H1 (cell line): ENCODE measurements at regions not wholly inside any gene's neighbourhood (a gene's known extent, or its start where the extent isn't known, plus 50 kb on each side); places are given as distances from the start of the nearest gene placed in this dataset.

Experiments
- CTCF ChIA-PET: fragments of 300-600 bp; sonication (Branson Sonifier 250); formaldehyde crosslinking; loops from one replicate; lab custom pipeline; 2021; ENCODE audit not compliant: partially characterized antibody; lab: Charles Lee
- POLR2A ChIA-PET: fragments of 300-600 bp; sonication (Branson Sonifier 250); formaldehyde crosslinking; loops from one replicate; lab custom pipeline; 2021; ENCODE audit warnings: inconsistent platforms; ENCODE audit not compliant: partially characterized antibody; lab: Charles Lee
- DNase-seq, 2 experiments: peaks; one replicate each; pipeline versions ENCODE4 v3.0.0 to v3.0.0-alpha.2; 2010 to 2022; ENCODE audit warnings: low spot score in 2 of 2, low read depth in 1 of 2, mixed read lengths in 1 of 2
- FAIRE-seq: peaks from 2 replicates; lab custom pipeline; 2011; peaks lifted over from hg19 to GRCh38; lab: Jason Lieb, UNC
- H2AFZ ChIP-seq: 2 replicates; pipeline ENCODE4 v1.8.1; 2012; ENCODE audit warnings: low read length, inconsistent platforms
- H2AK5ac ChIP-seq: 2 replicates; pipeline ENCODE4 v1.6.1; 2013; ENCODE audit warnings: low read depth, low read length
- H2BK120ac ChIP-seq: replicated peaks from 2 replicates; pipeline ENCODE3; 2013; ENCODE audit warnings: low read depth, low read length, inconsistent platforms
- H2BK12ac ChIP-seq: 2 replicates; pipeline ENCODE4 v1.6.1; 2013; ENCODE audit warnings: low read depth, low read length
- H2BK15ac ChIP-seq: 2 replicates; pipeline ENCODE4 v1.6.1; 2013; ENCODE audit warnings: low read length
- H2BK20ac ChIP-seq: 2 replicates; pipeline ENCODE4 v1.6.1; 2013; ENCODE audit warnings: low read length
- H2BK5ac ChIP-seq: 2 replicates; pipeline ENCODE4 v1.6.1; 2013; ENCODE audit warnings: low read depth, low read length
- H3K14ac ChIP-seq: 2 replicates; pipeline ENCODE4 v1.6.1; 2013; ENCODE audit warnings: inconsistent platforms; ENCODE audit not compliant: insufficient read length
- H3K18ac ChIP-seq: 2 replicates; pipeline ENCODE4 v1.6.1; 2013; ENCODE audit warnings: low read length; ENCODE audit errors: extremely low read depth
- H3K23ac ChIP-seq: 2 replicates; pipeline ENCODE4 v1.6.1; 2013; ENCODE audit warnings: inconsistent platforms; ENCODE audit not compliant: insufficient read length
- H3K23me2 ChIP-seq: 2 replicates; pipeline ENCODE4 v1.6.1; 2013; ENCODE audit warnings: low read depth, low read length
- H3K27ac ChIP-seq: 2 replicates; pipeline ENCODE4 v1.6.1; 2011; ENCODE audit warnings: low read depth, low read length, inconsistent platforms
- H3K27me3 ChIP-seq, 4 experiments: replicated peaks in 1 of 4; 1 replicate in 1 of 4; 2 replicates in 3 of 4; pipeline versions ENCODE4 v1.6.1 to v1.8.1; 2011 to 2013; ENCODE audit warnings: low read length in 3 of 4, mild to moderate bottlenecking in 3 of 4, inconsistent platforms in 2 of 4, mixed read lengths in 2 of 4, moderate library complexity in 1 of 4; ENCODE audit not compliant: control insufficient read depth in 3 of 4, insufficient read depth in 3 of 4; ENCODE audit errors: extremely low read depth in 1 of 4
- H3K36me3 ChIP-seq, 4 experiments: 2 replicates each; pipeline versions ENCODE4 v1.6.1 to v1.8.1; 2011 to 2013; ENCODE audit warnings: mild to moderate bottlenecking in 4 of 4, low read length in 3 of 4, moderate library complexity in 2 of 4, control low read depth in 1 of 4, inconsistent platforms in 1 of 4; ENCODE audit not compliant: insufficient read depth in 4 of 4, control insufficient read depth in 2 of 4
- H3K4ac ChIP-seq: replicated peaks from 2 replicates; pipeline ENCODE3; 2013; ENCODE audit warnings: low read length, low read depth, mixed read lengths, inconsistent platforms; ENCODE audit not compliant: insufficient read length
- H3K4me1 ChIP-seq, 4 experiments: replicated peaks in 1 of 4; 1 replicate in 1 of 4; 2 replicates in 3 of 4; pipeline versions ENCODE4 v1.6.1 to v1.8.1; 2011 to 2013; ENCODE audit warnings: low read length in 3 of 4, inconsistent platforms in 2 of 4, mixed read lengths in 1 of 4; ENCODE audit not compliant: insufficient read depth in 4 of 4, control insufficient read depth in 3 of 4
- H3K4me2 ChIP-seq, 2 experiments: 2 replicates each; pipeline versions ENCODE4 v1.6.1 to v1.8.1; 2011 to 2013; ENCODE audit warnings: low read depth in 2 of 2, low read length in 2 of 2, control low read depth in 1 of 2, inconsistent platforms in 1 of 2, mild to moderate bottlenecking in 1 of 2; ENCODE audit not compliant: insufficient read depth in 1 of 2
- H3K4me3 ChIP-seq, 4 experiments: fragments of 200-600, 300-600 bp in 1 of 4; sonication (generic), shearing (Covaris generic), sonication (Bioruptor Twin) in 1 of 4; 2 replicates each; pipeline versions ENCODE4 v1.5.1 to v1.8.1; 2011 to 2016; ENCODE audit warnings: low read length in 4 of 4, low read depth in 3 of 4, control low read depth in 2 of 4, inconsistent platforms in 2 of 4, mild to moderate bottlenecking in 2 of 4, mixed read lengths in 1 of 4, moderate library complexity in 1 of 4; ENCODE audit not compliant: insufficient read depth in 2 of 4; ENCODE audit errors: extremely low read depth in 1 of 4
- H3K56ac ChIP-seq: replicated peaks from 2 replicates; pipeline ENCODE3; 2013; ENCODE audit warnings: low read depth, mild to moderate bottlenecking, mixed read lengths, low read length, inconsistent platforms; ENCODE audit not compliant: insufficient read length
- H3K79me1 ChIP-seq: 2 replicates; pipeline ENCODE4 v1.6.1; 2013; ENCODE audit warnings: low read depth, low read length, control low read depth
- H3K79me2 ChIP-seq, 2 experiments: 2 replicates each; pipeline versions ENCODE4 v1.6.1 to v1.8.1; 2012 to 2013; ENCODE audit warnings: low read length in 2 of 2, mild to moderate bottlenecking in 2 of 2, inconsistent platforms in 1 of 2; ENCODE audit not compliant: insufficient read depth in 2 of 2, control insufficient read depth in 1 of 2
- H3K9ac ChIP-seq, 4 experiments: replicated peaks in 1 of 4; 1 replicate in 1 of 4; 2 replicates in 3 of 4; pipeline versions ENCODE4 v1.6.1 to v1.8.1; 2011 to 2013; ENCODE audit warnings: low read depth in 3 of 4, low read length in 3 of 4, control low read depth in 2 of 4, mild to moderate bottlenecking in 2 of 4, moderate library complexity in 2 of 4, inconsistent platforms in 1 of 4; ENCODE audit errors: extremely low read depth in 1 of 4
- H3K9me3 ChIP-seq, 2 experiments: 2 replicates each; pipeline versions ENCODE4 v1.6.1 to v1.8.1; 2012 to 2013; ENCODE audit warnings: mild to moderate bottlenecking in 2 of 2, moderate library complexity in 2 of 2, control low read depth in 1 of 2, inconsistent platforms in 1 of 2, low read depth in 1 of 2, low read length in 1 of 2, mixed read lengths in 1 of 2; ENCODE audit not compliant: insufficient read depth in 2 of 2
- H4K20me1 ChIP-seq, 2 experiments: replicated peaks in 1 of 2; 2 replicates each; pipeline versions ENCODE3 to v1.8.1; 2011 to 2013; ENCODE audit warnings: inconsistent platforms in 2 of 2, low read length in 2 of 2, mild to moderate bottlenecking in 1 of 2; ENCODE audit not compliant: insufficient read depth in 2 of 2, control insufficient read depth in 1 of 2
- H4K5ac ChIP-seq: 2 replicates; pipeline ENCODE4 v1.6.1; 2013; ENCODE audit warnings: low read length, low read depth, mixed read lengths, inconsistent platforms; ENCODE audit not compliant: insufficient read length
- H4K8ac ChIP-seq: 2 replicates; pipeline ENCODE4 v1.8.0; 2013; ENCODE audit warnings: mild to moderate bottlenecking, moderate library complexity, low read length, inconsistent platforms; ENCODE audit not compliant: insufficient read depth; ENCODE audit errors: extremely low read depth
- H4K91ac ChIP-seq: replicated peaks from 2 replicates; pipeline ENCODE3; 2013; ENCODE audit warnings: low read length, mixed read lengths, inconsistent platforms; ENCODE audit not compliant: insufficient read length
- ASH2L ChIP-seq: fragments of 200-600, 300-600 bp; sonication (generic); IDR thresholded peaks from one replicate; pipeline ENCODE4 v1.7.1; 2017; ENCODE audit warnings: low read length
- GABPA ChIP-seq: IDR thresholded peaks from 2 replicates; pipeline ENCODE4 v1.6.1; 2011; ENCODE audit warnings: mild to moderate bottlenecking, low read length, moderate library complexity, borderline replicate concordance; ENCODE audit not compliant: insufficient read depth
- POLR2A ChIP-seq, 2 experiments: IDR thresholded peaks; 1 replicate in 1 of 2; 2 replicates in 1 of 2; pipeline ENCODE4 v1.6.1; 2011; ENCODE audit warnings: low read depth in 2 of 2, low read length in 2 of 2, mild to moderate bottlenecking in 2 of 2; ENCODE audit errors: control extremely low read depth in 1 of 2
- RXRA ChIP-seq: IDR thresholded peaks from 2 replicates; pipeline ENCODE4 v1.6.1; 2011; ENCODE audit warnings: low read depth, mild to moderate bottlenecking, low read length, moderate library complexity; ENCODE audit not compliant: insufficient read depth
- SP4 ChIP-seq: IDR thresholded peaks from 2 replicates; pipeline ENCODE4 v1.6.1; 2012; ENCODE audit warnings: low read length, inconsistent platforms
- TCF12 ChIP-seq: IDR thresholded peaks from 2 replicates; pipeline ENCODE4 v1.6.1; 2011; ENCODE audit warnings: low read depth, mild to moderate bottlenecking, low read length
- WGBS, 2 experiments: shearing (Covaris generic) in 1 of 2; methylation state at CpG; one replicate each; pipeline versions ENCODE4 v1.1.6 to v1.1.7; 2013 to 2015; ENCODE audit warnings: low lambda C conversion rate in 2 of 2, mixed read lengths in 2 of 2, inconsistent platforms in 1 of 2, low coverage in 1 of 2, missing lambda C conversion rate in 1 of 2; ENCODE audit not compliant: insufficient replicate concordance in 2 of 2, insufficient coverage in 1 of 2, insufficient read length in 1 of 2; ENCODE audit errors: extremely low coverage in 1 of 2, missing lambda C conversion rate in 1 of 2; 5-methylcytosine and 5-hydroxymethylcytosine counted together

DNA sequence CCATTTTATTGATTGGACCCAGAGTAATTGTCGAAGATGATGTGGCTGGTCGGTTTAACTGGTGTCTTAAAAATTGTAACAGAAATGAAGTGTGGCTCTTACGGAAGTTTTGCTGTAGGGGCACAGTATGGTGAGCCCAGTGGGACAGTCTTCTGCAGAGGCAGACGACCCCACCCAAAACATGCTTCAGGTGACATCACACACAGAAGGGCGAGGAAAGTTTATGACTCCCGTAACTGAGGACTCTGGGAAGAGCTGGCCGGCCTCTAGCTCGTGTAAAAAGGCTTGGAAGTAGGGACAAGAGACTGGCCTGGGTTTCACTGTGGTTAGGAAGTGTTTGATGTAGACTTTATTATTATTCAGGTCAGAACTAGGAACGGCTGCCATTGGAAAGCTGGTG, 73.3 kb downstream of the HTR5A start:
- no peak overlapping the region for H3K4me2 ChIP-seq
- no peak overlapping the region for H2BK120ac ChIP-seq
- no peak overlapping the region for H4K5ac ChIP-seq
- POLR2A ChIA-PET, result no interaction called here
- no peak overlapping the region for H3K4me3 ChIP-seq
- no peak overlapping the region for H2AFZ ChIP-seq
- H4K8ac ChIP-seq, result no peak overlapping the region
- H3K4ac ChIP-seq, result no peak overlapping the region
- H2BK15ac ChIP-seq, result no peak overlapping the region
- no peak overlapping the region for H2BK5ac ChIP-seq
- H3K79me2 ChIP-seq, result no peaks in the 10 kb centered on the region
- H3K18ac ChIP-seq, result no peak overlapping the region
- H2BK12ac ChIP-seq, result no peak overlapping the region
- no peak overlapping the region for H3K56ac ChIP-seq
- DNase-seq, result no peak
- no peaks in the 10 kb centered on the region for H3K79me1 ChIP-seq
- H3K4me1 ChIP-seq, result peaks cover 0 to 2% (median 0%) of the 10 kb centered on the region in 4 experiments; a peak in 1 of 7 replicates
- TF ChIP-seq SP4 (no peak), RXRA (no peak), GABPA (no peak), TCF12 (no peak), ASH2L (no peak), POLR2A (IDR thresholded peaks at IDR 0.05; ENCODE audit: control extremely low read depth in 1 of 2, low read depth in 2 of 2, low read length in 2 of 2) (no peak)
- TF ChIP-seq, all 59 proteins: peak for 0
- H4K91ac ChIP-seq, result no peak overlapping the region
- H3K27ac ChIP-seq, result no peak overlapping the region
- CTCF ChIA-PET, result interaction anchor here (1.0 to 1.8 kb wide), 3 partner anchors 11 to 202 kb away, joined by 3 to 4 read pairs (median 3); no protein-coding TSS in a partner anchor
- H3K23ac ChIP-seq, result no peak overlapping the region
- H2BK20ac ChIP-seq, result no peak overlapping the region
- WGBS, 2 experiments, result 90% methylated on average over 9 of the region's 9 CpGs; no CpG with 5 or more reads in 1 of the 2 experiments
- no peaks in the 10 kb centered on the region for H3K9me3 ChIP-seq
- peaks cover 0 to 3% of the 10 kb centered on the region in 2 experiments for H4K20me1 ChIP-seq
- H3K23me2 ChIP-seq, result no peaks in the 10 kb centered on the region
- no peak overlapping the region for H2AK5ac ChIP-seq
- FAIRE-seq, result no peak
- no peak overlapping the region for H3K9ac ChIP-seq
- no peaks in the 10 kb centered on the region for H3K36me3 ChIP-seq
- no peak overlapping the region for H3K14ac ChIP-seq
- no peaks in the 10 kb centered on the region for H3K27me3 ChIP-seq
